Peyer's patch (tissue), 4 donors: ENCODE measurements at regions not wholly inside any gene's neighbourhood (a gene's known extent, or its start where the extent isn't known, plus 50 kb on each side); places are given as distances from the start of the nearest gene placed in this dataset.

Experiments used
- POLR2A ChIP-seq, 2 donors: fragments of 450-650 bp; IDR thresholded peaks; one replicate each; pipeline ENCODE4 v1.5.1; 2017; ENCODE audit warnings: antibody characterized with exemption in 2 of 2, mild to moderate bottlenecking in 2 of 2, moderate library complexity in 2 of 2
- TF ChIP-seq, protein P1 (sequence below), 6 experiments: fragments of 450-650 bp in 4 of 6; fragments of 200-600 bp in 2 of 6; sonication (generic) in 1 of 6; IDR thresholded peaks; one replicate each; pipeline ENCODE4 v1.5.1; 2017 to 2019; ENCODE audit warnings: antibody characterized with exemption in 6 of 6, mild to moderate bottlenecking in 3 of 6, moderate library complexity in 1 of 6

DNA sequence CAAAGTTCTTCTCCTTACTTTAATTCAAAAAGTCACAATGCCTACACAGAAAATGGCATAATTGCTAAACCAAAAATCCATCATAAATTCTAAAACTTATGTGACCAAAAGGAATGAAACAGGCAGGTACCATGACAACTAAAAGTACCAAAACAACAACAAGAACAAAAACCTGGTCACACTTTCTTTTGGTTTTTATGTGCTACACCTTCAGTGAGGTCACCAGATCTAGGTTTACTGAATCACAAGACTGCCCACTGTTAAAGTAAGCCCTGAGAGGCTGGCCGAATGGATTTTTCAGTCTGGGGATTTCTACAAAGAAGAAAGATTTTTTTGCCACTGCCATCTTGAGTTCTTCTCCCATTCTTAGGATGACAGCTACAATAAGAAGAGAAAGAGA, 583.0 kb upstream of the PKN2 start:
- no peak for TF ChIP-seq POLR2A (IDR thresholded peaks at IDR 0.05)
- TF ChIP-seq, protein P1, sequence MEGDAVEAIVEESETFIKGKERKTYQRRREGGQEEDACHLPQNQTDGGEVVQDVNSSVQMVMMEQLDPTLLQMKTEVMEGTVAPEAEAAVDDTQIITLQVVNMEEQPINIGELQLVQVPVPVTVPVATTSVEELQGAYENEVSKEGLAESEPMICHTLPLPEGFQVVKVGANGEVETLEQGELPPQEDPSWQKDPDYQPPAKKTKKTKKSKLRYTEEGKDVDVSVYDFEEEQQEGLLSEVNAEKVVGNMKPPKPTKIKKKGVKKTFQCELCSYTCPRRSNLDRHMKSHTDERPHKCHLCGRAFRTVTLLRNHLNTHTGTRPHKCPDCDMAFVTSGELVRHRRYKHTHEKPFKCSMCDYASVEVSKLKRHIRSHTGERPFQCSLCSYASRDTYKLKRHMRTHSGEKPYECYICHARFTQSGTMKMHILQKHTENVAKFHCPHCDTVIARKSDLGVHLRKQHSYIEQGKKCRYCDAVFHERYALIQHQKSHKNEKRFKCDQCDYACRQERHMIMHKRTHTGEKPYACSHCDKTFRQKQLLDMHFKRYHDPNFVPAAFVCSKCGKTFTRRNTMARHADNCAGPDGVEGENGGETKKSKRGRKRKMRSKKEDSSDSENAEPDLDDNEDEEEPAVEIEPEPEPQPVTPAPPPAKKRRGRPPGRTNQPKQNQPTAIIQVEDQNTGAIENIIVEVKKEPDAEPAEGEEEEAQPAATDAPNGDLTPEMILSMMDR (IDR thresholded peaks at IDR 0.05) = no peak
